ENCODE measurements at regions not wholly inside any gene's neighbourhood (a gene's known extent, or its start where the extent isn't known, plus 50 kb on each side); places are given as distances from the start of the nearest gene placed in this dataset.

- intact Hi-C loops (cut with DNase I) = no loop called here
- Histone ChIP-seq H3K9me3 (no peaks in the 10 kb centered on the region), H3K4me3 (no peak overlapping the region), H3K36me3 (no peaks in the 10 kb centered on the region), H3K27me3 (no peaks in the 10 kb centered on the region), H3K27ac (no peak overlapping the region), H3K4me1 (no peaks in the 10 kb centered on the region)
- TF ChIP-seq CTCF (IDR thresholded peaks at IDR 0.05) = no peak
- DNase-seq (ENCODE audit: low spot score in 2 of 2) = no peak
These were observed 327.1 kb downstream of the ZIC1 start for GRCh38 chr3:147736226-147736625.

- Histone ChIP-seq H3K4me3 (no peak overlapping the region), H3K27me3 (no peaks in the 10 kb centered on the region), H3K36me3 (no peaks in the 10 kb centered on the region), H3K4me1 (no peaks in the 10 kb centered on the region), H3K27ac (no peak overlapping the region), H3K9me3 (no peaks in the 10 kb centered on the region)
- no peak for TF ChIP-seq CTCF (IDR thresholded peaks at IDR 0.05)
- no peak for DNase-seq (ENCODE audit: low spot score in 2 of 2)
- intact Hi-C loops (cut with DNase I) = no loop called here
These were observed 328.2 kb downstream of the ZIC1 start for GRCh38 chr3:147737376-147737775.

GRCh38 chr3:147740928-147741327, 331.8 kb downstream of the ZIC1 start:
- intact Hi-C loops (cut with DNase I) = no loop called here
- Histone ChIP-seq H3K36me3 (no peaks in the 10 kb centered on the region), H3K4me1 (no peaks in the 10 kb centered on the region), H3K27ac (no peak overlapping the region), H3K4me3 (no peak overlapping the region), H3K9me3 (no peaks in the 10 kb centered on the region), H3K27me3 (no peaks in the 10 kb centered on the region)
- no peak for TF ChIP-seq CTCF (IDR thresholded peaks at IDR 0.05)
- DNase-seq (ENCODE audit: low spot score in 2 of 2) = no peak

GRCh38 chr3:147744967-147745366, 335.8 kb downstream of the ZIC1 start:
- Histone ChIP-seq H3K36me3 (no peaks in the 10 kb centered on the region), H3K27ac (no peak overlapping the region), H3K27me3 (no peaks in the 10 kb centered on the region), H3K9me3 (peaks cover 0 to 4% of the 10 kb centered on the region in 2 donors), H3K4me1 (no peaks in the 10 kb centered on the region), H3K4me3 (no peak overlapping the region)
- no peak for DNase-seq (ENCODE audit: low spot score in 2 of 2)
- TF ChIP-seq CTCF (IDR thresholded peaks at IDR 0.05) = no peak
- intact Hi-C loops (cut with DNase I) = no loop called here

GRCh38 chr3:147755310-147755709, 346.1 kb downstream of the ZIC1 start:
- H3K9me3 ChIP-seq = no peaks in the 10 kb centered on the region
- TF ChIP-seq CTCF (IDR thresholded peaks at IDR 0.05) = no peak
- intact Hi-C loops (cut with DNase I) = no loop called here
- no peak for DNase-seq (ENCODE audit: low spot score in 2 of 2)
- H3K4me1 ChIP-seq = peaks cover 0 to 8% of the 10 kb centered on the region in 2 donors
- H3K27me3 ChIP-seq = no peaks in the 10 kb centered on the region
- no peak overlapping the region for H3K27ac ChIP-seq
- no peak overlapping the region for H3K4me3 ChIP-seq
- no peaks in the 10 kb centered on the region for H3K36me3 ChIP-seq

- no peak for TF ChIP-seq CTCF (IDR thresholded peaks at IDR 0.05)
These were observed 347.3 kb downstream of the ZIC1 start for GRCh38 chr3:147756476-147756875.

More at GRCh38 chr3:147756476-147756875, 347.3 kb downstream of the ZIC1 start:
- H3K4me3 ChIP-seq = no peak overlapping the region
- H3K27ac ChIP-seq = no peak overlapping the region
- H3K36me3 ChIP-seq = no peaks in the 10 kb centered on the region
- no peaks in the 10 kb centered on the region for H3K9me3 ChIP-seq
- no peaks in the 10 kb centered on the region for H3K27me3 ChIP-seq
- no peak for DNase-seq (ENCODE audit: low spot score in 2 of 2)
- H3K4me1 ChIP-seq = peaks cover 0 to 8% of the 10 kb centered on the region in 2 donors
- intact Hi-C loops (cut with DNase I) = no loop called here

All from ascending aorta (tissue), 2 donors.